SK-N-MC (cell line): ENCODE measurements at regions not wholly inside any gene's neighbourhood (a gene's known extent, or its start where the extent isn't known, plus 50 kb on each side); places are given as distances from the start of the nearest gene placed in this dataset.
"Not testable (repeated sequence)": the region's sequence is repeated elsewhere in the genome, so short reads cannot be mapped to it uniquely, and the experiment has no call there.

Experiments used
- DNase-seq: peaks from one replicate; pipeline ENCODE4 v3.0.0-alpha.2; 2011; ENCODE audit warnings: low read depth, low spot score
- H3K27ac ChIP-seq: fragments of 200-600 bp; sonication (generic); 2 replicates; pipeline ENCODE4 v1.5.1; 2016; ENCODE audit warnings: mixed run types
- H3K36me3 ChIP-seq: fragments of 200-600 bp; sonication (generic); 2 replicates; pipeline ENCODE4 v1.6.1; 2017; ENCODE audit warnings: antibody characterized with exemption, low read length, mixed read lengths; ENCODE audit not compliant: insufficient read depth
- H3K4me3 ChIP-seq: fragments of 200-600 bp; sonication (generic); 2 replicates; pipeline ENCODE4 v1.5.1; 2016
- H3K9ac ChIP-seq: fragments of 200-600 bp; sonication (generic); 2 replicates; pipeline ENCODE4 v1.8.0; 2017; ENCODE audit warnings: mixed run types, mixed read lengths; ENCODE audit not compliant: insufficient read length
- H3K9me3 ChIP-seq: fragments of 200-600 bp; sonication (generic); 2 replicates; pipeline ENCODE4 v1.6.1; 2017; ENCODE audit warnings: low read depth, mild to moderate bottlenecking, antibody characterized with exemption, low read length, moderate library complexity, mixed read lengths
- EZH2 ChIP-seq: fragments of 200-600 bp; sonication (generic); IDR thresholded peaks from one replicate; pipeline ENCODE4 v1.6.1; 2017; ENCODE audit warnings: antibody characterized with exemption
- FOXP2 ChIP-seq: optimal IDR thresholded peaks from 2 replicates; pipeline ENCODE3; 2011; ENCODE audit warnings: mild to moderate bottlenecking, moderate library complexity; ENCODE audit not compliant: insufficient read depth; ENCODE audit errors: extremely low read length, control extremely low read depth
- POLR2AphosphoS5 ChIP-seq: IDR thresholded peaks from 2 replicates; pipeline ENCODE4 v1.6.1; 2012; ENCODE audit warnings: mild to moderate bottlenecking, low read depth, low read length, borderline replicate concordance

GRCh38 chr10:131363416-131363815, 51.9 kb upstream of the TCERG1L start:
- Histone ChIP-seq H3K9ac (no peak overlapping the region), H3K27ac (no peak overlapping the region), H3K36me3 (no peaks in the 10 kb centered on the region), H3K4me3 (no peak overlapping the region), H3K9me3 (no peaks in the 10 kb centered on the region)
- TF ChIP-seq POLR2AphosphoS5 (no peak), FOXP2 (no peak), EZH2 (no peak)
- no peak for DNase-seq

GRCh38 chr10:131371571-131371970, 60.0 kb upstream of the TCERG1L start:
- Histone ChIP-seq H3K9ac (no peak overlapping the region), H3K9me3 (no peaks in the 10 kb centered on the region), H3K4me3 (no peak overlapping the region), H3K27ac (no peak overlapping the region), H3K36me3 (no peaks in the 10 kb centered on the region)
- TF ChIP-seq POLR2AphosphoS5 (no peak), FOXP2 (no peak), EZH2 (no peak)
- DNase-seq, result no peak

- H3K36me3 ChIP-seq, result no peaks in the 10 kb centered on the region
- H3K4me3 ChIP-seq, result no peak overlapping the region
- no peaks in the 10 kb centered on the region for H3K9me3 ChIP-seq
- TF ChIP-seq POLR2AphosphoS5 (no peak), FOXP2 (no peak), EZH2 (no peak)
- DNase-seq, result no peak
- no peak overlapping the region for H3K27ac ChIP-seq
- no peak overlapping the region for H3K9ac ChIP-seq
Measured at GRCh38 chr10:131381576-131381975, 70.1 kb upstream of the TCERG1L start.

GRCh38 chr10:131385161-131385872, 73.8 kb upstream of the TCERG1L start:
- H3K9me3 ChIP-seq, H3K9ac ChIP-seq, H3K27ac ChIP-seq, H3K36me3 ChIP-seq, DNase-seq, H3K4me3 ChIP-seq: not testable (repeated sequence)

GRCh38 chr10:131387018-131387529, 75.6 kb upstream of the TCERG1L start:
- no peak overlapping the region for H3K4me3 ChIP-seq
- no peaks in the 10 kb centered on the region for H3K9me3 ChIP-seq
- no peak for TF ChIP-seq FOXP2
- no peak for TF ChIP-seq POLR2AphosphoS5
- no peak for TF ChIP-seq EZH2
- no peak for DNase-seq
- H3K9ac ChIP-seq, result no peak overlapping the region
- H3K27ac ChIP-seq, result no peak overlapping the region
- H3K36me3 ChIP-seq, result no peaks in the 10 kb centered on the region

- no peak for DNase-seq
- Histone ChIP-seq H3K9ac (no peak overlapping the region), H3K27ac (no peak overlapping the region), H3K4me3 (no peak overlapping the region), H3K9me3 (no peaks in the 10 kb centered on the region), H3K36me3 (no peaks in the 10 kb centered on the region)
- TF ChIP-seq POLR2AphosphoS5, result no peak
Measured at GRCh38 chr10:131391936-131392335, 80.4 kb upstream of the TCERG1L start.

- Histone ChIP-seq H3K9me3 (no peaks in the 10 kb centered on the region), H3K36me3 (no peaks in the 10 kb centered on the region), H3K4me3 (no peak overlapping the region), H3K9ac (no peak overlapping the region), H3K27ac (no peak overlapping the region)
- DNase-seq, result no peak
- TF ChIP-seq EZH2, result no peak
- TF ChIP-seq FOXP2, result no peak
- no peak for TF ChIP-seq POLR2AphosphoS5
Measured at GRCh38 chr10:131396121-131397050, 84.9 kb upstream of the TCERG1L start.

- Histone ChIP-seq H3K4me3 (no peak overlapping the region), H3K9me3 (no peaks in the 10 kb centered on the region), H3K9ac (no peak overlapping the region), H3K36me3 (no peaks in the 10 kb centered on the region), H3K27ac (no peak overlapping the region)
- no peak for DNase-seq
- TF ChIP-seq EZH2 (no peak), FOXP2 (no peak), POLR2AphosphoS5 (no peak)
Measured at GRCh38 chr10:131398166-131398565, 86.6 kb upstream of the TCERG1L start.

- no peak overlapping the region for H3K4me3 ChIP-seq
- H3K36me3 ChIP-seq, result no peaks in the 10 kb centered on the region
- H3K27ac ChIP-seq, result no peak overlapping the region
- no peak overlapping the region for H3K9ac ChIP-seq
- DNase-seq, result no peak
- TF ChIP-seq FOXP2 (no peak), POLR2AphosphoS5 (no peak), EZH2 (no peak)
- H3K9me3 ChIP-seq, result no peaks in the 10 kb centered on the region
Measured at GRCh38 chr10:131399981-131400380, 88.5 kb upstream of the TCERG1L start.
